DOHH2 (cell line): ENCODE measurements at regions not wholly inside any gene's neighbourhood (a gene's known extent, or its start where the extent isn't known, plus 50 kb on each side); places are given as distances from the start of the nearest gene placed in this dataset.

Experiments used
- H3F3A ChIP-seq: fragments of 200-600 bp; sonication (generic), shearing (Covaris generic); 2 replicates; pipeline ENCODE4 v1.6.0; 2016; ENCODE audit warnings: antibody characterized with exemption, mild to moderate bottlenecking; ENCODE audit not compliant: control insufficient read depth, insufficient read depth
- H3K27ac ChIP-seq: fragments of 200-600 bp; sonication (generic); 2 replicates; pipeline ENCODE4 v1.5.1; 2014; ENCODE audit warnings: low read depth, mild to moderate bottlenecking, low read length, moderate library complexity
- H3K27me3 ChIP-seq: fragments of 200-600 bp; sonication (generic); 2 replicates; pipeline ENCODE4 v1.6.1; 2014; ENCODE audit warnings: mild to moderate bottlenecking, low read length, mixed read lengths; ENCODE audit not compliant: control insufficient read depth
- H3K36me3 ChIP-seq: fragments of 200-600 bp; sonication (generic); 2 replicates; pipeline ENCODE4 v1.6.1; 2014; ENCODE audit warnings: mild to moderate bottlenecking, low read length, moderate library complexity, mixed read lengths; ENCODE audit not compliant: control insufficient read depth
- H3K4me1 ChIP-seq: fragments of 200-600 bp; sonication (generic); 2 replicates; pipeline ENCODE4 v1.6.1; 2014; ENCODE audit warnings: mild to moderate bottlenecking, low read length, mixed read lengths; ENCODE audit not compliant: control insufficient read depth
- H3K4me2 ChIP-seq: fragments of 200-600 bp; sonication (generic); 2 replicates; pipeline ENCODE4 v1.6.0; 2014; ENCODE audit warnings: mild to moderate bottlenecking, low read length, moderate library complexity
- H3K4me3 ChIP-seq: fragments of 200-600 bp; sonication (generic); 2 replicates; pipeline ENCODE4 v1.5.1; 2014; ENCODE audit warnings: mild to moderate bottlenecking, low read length, mixed read lengths
- H3K79me2 ChIP-seq: fragments of 200-600 bp; sonication (generic); 2 replicates; pipeline ENCODE4 v1.6.1; 2014; ENCODE audit warnings: mild to moderate bottlenecking, low read length, mixed read lengths; ENCODE audit not compliant: control insufficient read depth
- H3K9me2 ChIP-seq: fragments of 200-600 bp; sonication (generic); replicated peaks from 2 replicates; pipeline ENCODE4 v1.6.1; 2014; ENCODE audit warnings: mild to moderate bottlenecking, low read length, mixed read lengths; ENCODE audit not compliant: control insufficient read depth
- H3K9me3 ChIP-seq: fragments of 200-600 bp; sonication (generic); 2 replicates; pipeline ENCODE4 v1.6.1; 2014; ENCODE audit warnings: antibody characterized with exemption, low read length, mixed read lengths; ENCODE audit not compliant: control insufficient read depth, insufficient read depth
- H4K20me1 ChIP-seq: fragments of 200-600 bp; sonication (generic); 2 replicates; pipeline ENCODE4 v1.6.0; 2014; ENCODE audit warnings: low read depth, mild to moderate bottlenecking, antibody characterized with exemption, low read length, moderate library complexity; ENCODE audit not compliant: control insufficient read depth, insufficient read depth
- CTCF ChIP-seq: fragments of 200-600 bp; sonication (generic); IDR thresholded peaks from one replicate; pipeline ENCODE4 v1.5.1; 2014; ENCODE audit warnings: antibody characterized with exemption, mild to moderate bottlenecking, low read depth, low read length; ENCODE audit not compliant: poor library complexity, severe bottlenecking
- EZH2phosphoT487 ChIP-seq: fragments of 200-600 bp; sonication (generic); IDR thresholded peaks from 2 replicates; pipeline ENCODE4 v1.6.1; 2017; ENCODE audit warnings: borderline replicate concordance, mild to moderate bottlenecking, antibody characterized with exemption, low read length, moderate library complexity, mixed read lengths

- Histone ChIP-seq H3K4me2 (no peak overlapping the region), H3K4me1 (no peaks in the 10 kb centered on the region), H3K9me2 (no peaks in the 10 kb centered on the region), H3K27me3 (no peaks in the 10 kb centered on the region), H4K20me1 (no peaks in the 10 kb centered on the region), H3K27ac (no peak overlapping the region), H3K9me3 (no peaks in the 10 kb centered on the region), H3K36me3 (no peaks in the 10 kb centered on the region), H3F3A (no peaks in the 10 kb centered on the region), H3K4me3 (no peak overlapping the region), H3K79me2 (no peaks in the 10 kb centered on the region)
- no peak for TF ChIP-seq CTCF
- TF ChIP-seq EZH2phosphoT487, result no peak
Observed at GRCh38 chrX:45454290-45454689, 253.6 kb upstream of the DIPK2B start.

GRCh38 chrX:45449982-45450381, 249.3 kb upstream of the DIPK2B start:
- Histone ChIP-seq H3K27me3 (no peaks in the 10 kb centered on the region), H3K27ac (no peak overlapping the region), H3K4me1 (no peaks in the 10 kb centered on the region), H3K4me2 (no peak overlapping the region), H3K9me3 (no peaks in the 10 kb centered on the region), H3K9me2 (no peaks in the 10 kb centered on the region), H3F3A (no peaks in the 10 kb centered on the region), H4K20me1 (no peaks in the 10 kb centered on the region), H3K4me3 (no peak overlapping the region), H3K36me3 (no peaks in the 10 kb centered on the region), H3K79me2 (no peaks in the 10 kb centered on the region)
- TF ChIP-seq CTCF, result no peak
- TF ChIP-seq EZH2phosphoT487, result no peak

- H3K4me1 ChIP-seq, result no peaks in the 10 kb centered on the region
Observed at GRCh38 chrX:45447995-45448394, 247.3 kb upstream of the DIPK2B start.

More at GRCh38 chrX:45447995-45448394, 247.3 kb upstream of the DIPK2B start:
- H4K20me1 ChIP-seq, result no peaks in the 10 kb centered on the region
- H3K4me2 ChIP-seq, result no peak overlapping the region
- TF ChIP-seq EZH2phosphoT487 (no peak), CTCF (no peak)
- H3K9me2 ChIP-seq, result no peaks in the 10 kb centered on the region
- H3K4me3 ChIP-seq, result no peak overlapping the region
- no peaks in the 10 kb centered on the region for H3K9me3 ChIP-seq
- H3F3A ChIP-seq, result no peaks in the 10 kb centered on the region
- no peaks in the 10 kb centered on the region for H3K36me3 ChIP-seq
- H3K27me3 ChIP-seq, result no peaks in the 10 kb centered on the region
- no peaks in the 10 kb centered on the region for H3K79me2 ChIP-seq
- H3K27ac ChIP-seq, result no peak overlapping the region
